Left colon (tissue), 2 donors: ENCODE measurements at regions not wholly inside any gene's neighbourhood (a gene's known extent, or its start where the extent isn't known, plus 50 kb on each side); places are given as distances from the start of the nearest gene placed in this dataset.
"Not testable (repeated sequence)": the region's sequence is repeated elsewhere in the genome, so short reads cannot be mapped to it uniquely, and the experiment has no call there.

Source experiments
- ATAC-seq: fragments of 200-7000 bp; cut with Tn5 transposase; one replicate; pipeline ENCODE4 v1.9.1; 2020; ENCODE audit warnings: mild to moderate bottlenecking, moderate library complexity
- DNase-seq, 2 donors: peaks; one replicate each; pipeline ENCODE4 v3.0.0-alpha.2; 2020
- intact Hi-C, 2 donors: fragments of 100-400 bp; cut with DNase I in 1 of 2; cut with micrococcal nuclease in 1 of 2; formaldehyde crosslinking; loops; one replicate each; pipeline versions ENCODE4 v1.11.2 to v1.14.0; 2022; cut with DNase I, micrococcal nuclease
- donor health status: DM: no; HTN: no; CAD: no.
- donor health status: DM: yes; HTN: yes; CAD: no.

DNA sequence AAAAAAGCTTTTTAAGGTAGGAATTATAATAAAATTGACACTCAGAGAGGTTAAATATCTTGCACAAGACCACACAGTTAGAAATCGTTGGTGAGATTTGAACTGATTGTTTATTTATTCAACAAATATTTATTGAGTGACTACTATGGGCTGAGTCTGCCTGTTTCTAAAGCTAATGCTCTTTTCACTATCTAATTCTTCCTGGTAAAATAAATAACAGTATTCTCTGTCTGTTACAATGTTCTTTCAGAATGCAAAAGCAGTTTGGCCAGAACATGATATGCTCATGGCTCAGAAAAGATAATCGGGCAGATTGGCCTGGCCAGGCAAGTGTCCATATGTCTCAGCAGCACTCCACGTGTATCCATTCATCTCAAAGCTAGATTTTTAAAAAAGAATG is 82.0 kb downstream of the BTG1 start:
- no peak for ATAC-seq
- DNase-seq, result no peak
- intact Hi-C loops, result no loop called here

DNA sequence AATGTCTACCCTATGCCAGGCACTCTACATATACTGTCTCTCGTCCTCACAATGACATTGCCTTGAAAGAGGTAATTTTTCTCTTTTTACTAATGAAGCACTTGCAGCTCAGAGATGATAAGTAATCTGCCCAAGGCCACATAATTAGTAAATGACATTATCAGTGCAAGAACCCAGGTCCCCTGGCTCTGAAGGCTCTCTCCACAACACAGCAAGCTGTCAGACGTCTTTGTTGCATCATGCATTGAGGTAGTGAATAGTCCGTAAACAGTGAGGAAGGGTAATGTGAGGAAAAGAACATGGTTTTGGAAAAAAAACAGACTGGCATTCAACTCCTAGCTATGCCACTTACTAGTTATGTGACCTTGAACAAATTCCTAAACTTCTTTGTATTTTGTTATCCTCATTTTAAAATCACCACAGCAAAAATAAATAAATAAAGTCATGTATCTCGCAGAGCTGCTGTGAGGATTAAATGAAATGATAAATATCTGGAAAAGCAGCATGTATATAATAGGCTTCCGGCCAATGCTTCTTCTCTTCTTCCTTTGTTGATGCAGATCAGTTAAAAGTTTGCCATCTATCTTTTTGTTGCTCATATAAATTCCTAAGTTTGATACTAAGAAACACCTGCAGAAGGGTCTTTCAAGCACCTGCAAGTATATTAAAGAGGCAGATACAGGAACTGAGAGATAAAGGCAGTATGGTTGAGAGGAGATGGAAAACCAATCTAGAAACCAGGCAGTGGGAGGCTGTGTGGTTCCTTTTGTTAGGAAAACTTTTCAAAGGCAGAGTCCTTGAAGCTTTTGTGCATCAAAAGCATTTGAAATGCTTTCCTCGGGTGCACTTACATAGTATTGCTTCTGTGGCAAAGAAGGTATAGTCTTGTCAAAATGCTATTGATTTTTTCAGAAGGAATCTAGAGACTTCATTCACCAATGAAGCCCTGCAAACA is 82.8 kb downstream of the BTG1 start:
- ATAC-seq (no peak), DNase-seq (no peak)
- intact Hi-C loops, result no loop called here

DNA sequence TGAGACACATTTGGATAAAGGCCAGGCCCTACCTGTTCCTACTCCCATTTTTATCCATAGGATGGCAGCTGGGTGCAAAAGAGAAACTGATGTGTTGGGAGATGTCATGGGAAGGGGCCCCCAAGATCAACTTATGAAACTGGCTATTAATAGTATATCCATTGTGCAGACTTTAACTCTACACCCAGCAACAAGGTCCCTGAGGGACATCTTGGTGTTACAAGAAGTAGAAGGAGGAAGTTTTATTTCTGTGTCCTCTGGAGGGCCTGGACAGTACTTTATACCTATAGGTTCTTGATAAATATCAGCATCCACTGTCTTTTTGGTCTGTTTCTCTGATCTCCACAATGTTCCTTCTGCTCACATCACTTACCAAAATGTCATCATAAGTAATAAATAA is 84.6 kb downstream of the BTG1 start:
- intact Hi-C loops, result no loop called here
- no peak for DNase-seq
- ATAC-seq, result no peak

DNA sequence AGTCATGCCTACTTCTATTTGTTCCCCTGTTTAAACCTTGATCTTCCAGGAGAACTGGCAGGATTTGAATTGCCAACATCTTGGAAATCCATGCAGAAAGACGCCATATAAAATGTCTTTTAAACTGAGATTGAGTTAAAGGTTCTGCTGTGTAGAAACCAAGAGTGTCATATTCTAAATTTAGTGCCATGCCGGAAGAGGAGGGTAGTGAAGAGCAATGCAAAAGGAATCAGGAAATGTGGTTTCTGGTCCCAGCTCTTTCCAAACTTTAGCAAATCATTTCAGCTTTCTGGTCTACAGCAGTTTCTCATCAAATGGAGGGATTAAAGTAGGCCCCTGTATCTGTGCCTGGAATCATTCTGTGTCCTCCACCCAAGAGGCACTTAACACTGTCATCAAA is 85.7 kb downstream of the BTG1 start:
- ATAC-seq, result no peak
- intact Hi-C loops, result no loop called here
- DNase-seq, result no peak

DNA sequence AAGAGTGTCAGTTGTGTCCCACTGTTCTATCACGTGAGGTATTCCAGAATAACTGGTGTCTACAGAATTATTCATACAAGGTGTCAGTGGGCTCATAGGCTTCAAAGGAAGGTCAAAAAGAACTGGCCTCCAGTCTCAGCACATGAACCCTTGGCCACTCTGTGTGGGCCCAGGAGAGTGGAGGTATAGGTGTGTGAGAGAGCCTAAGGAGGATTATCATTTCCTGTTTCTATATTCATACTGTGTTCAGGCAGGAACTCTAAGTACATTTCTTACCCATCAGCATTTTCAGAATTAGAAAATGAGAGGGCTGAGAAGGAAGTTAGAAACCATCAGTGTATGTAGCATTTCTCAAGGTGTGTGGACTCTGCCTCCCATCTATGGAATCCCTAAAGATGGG is 87.0 kb downstream of the BTG1 start:
- no peak for ATAC-seq
- intact Hi-C loops, result no loop called here
- DNase-seq, result no peak

DNA sequence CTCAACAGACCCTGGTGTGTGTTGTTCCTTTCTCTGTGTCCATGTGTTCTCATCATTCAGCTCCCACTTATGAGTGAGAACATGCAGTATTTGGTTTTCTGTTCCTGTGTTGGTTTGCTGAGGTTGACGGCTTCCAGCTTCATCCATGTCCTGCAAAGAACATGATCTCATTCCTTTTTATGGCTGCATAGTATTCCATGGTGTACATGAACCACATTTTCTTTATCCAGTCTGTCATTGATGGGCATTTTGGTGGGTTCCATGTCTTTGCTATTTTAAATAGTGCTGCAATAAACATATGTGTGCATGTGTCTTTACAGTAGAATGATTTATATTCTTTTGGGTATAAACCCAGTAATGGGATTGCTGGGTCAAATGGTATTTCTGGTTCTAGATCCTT is 88.9 kb downstream of the BTG1 start:
- DNase-seq, intact Hi-C loops, ATAC-seq: not testable (repeated sequence)

DNA sequence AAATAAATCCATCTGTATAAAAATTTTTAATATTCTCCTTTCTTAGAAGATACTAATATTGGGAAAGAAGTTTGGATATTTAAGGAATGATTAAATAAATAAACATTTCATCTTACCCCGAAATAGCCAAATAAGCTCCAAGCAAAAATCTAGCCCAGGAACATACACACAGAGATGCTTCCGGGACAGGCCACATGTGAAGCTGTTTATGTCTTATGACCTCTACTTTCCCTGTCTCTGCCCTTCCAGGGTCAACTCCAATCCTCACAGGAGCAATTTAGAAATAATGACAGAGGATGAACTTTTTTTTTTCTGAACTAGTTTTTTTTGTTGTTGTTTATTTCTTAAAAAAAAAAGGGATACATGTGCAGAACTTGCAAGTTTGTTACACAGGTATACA is 89.4 kb downstream of the BTG1 start:
- ATAC-seq (no peak), DNase-seq (no peak)
- intact Hi-C loops, result no loop called here

DNA sequence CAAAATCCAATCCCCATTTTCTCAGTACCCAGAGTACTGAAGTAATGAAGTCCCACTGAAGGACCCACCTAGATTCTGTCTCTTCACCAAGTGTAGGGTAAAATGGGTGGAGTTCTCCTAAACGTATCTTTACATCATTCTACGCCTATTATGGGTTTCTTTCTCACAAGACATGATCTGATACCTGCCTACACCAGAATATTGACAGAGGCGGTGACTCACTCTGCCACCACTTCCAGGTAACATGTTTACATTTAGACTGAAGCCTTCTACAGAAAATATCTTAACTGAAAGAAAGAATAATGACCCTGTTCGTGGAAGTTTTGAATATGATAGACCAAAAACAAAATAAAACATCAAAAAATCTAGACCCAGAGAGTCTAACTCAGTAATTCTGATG is 89.8 kb downstream of the BTG1 start:
- intact Hi-C loops, result no loop called here
- DNase-seq, result peak in 1 of 2 donors; percentile 57
- peak; percentile 96 for ATAC-seq

DNA sequence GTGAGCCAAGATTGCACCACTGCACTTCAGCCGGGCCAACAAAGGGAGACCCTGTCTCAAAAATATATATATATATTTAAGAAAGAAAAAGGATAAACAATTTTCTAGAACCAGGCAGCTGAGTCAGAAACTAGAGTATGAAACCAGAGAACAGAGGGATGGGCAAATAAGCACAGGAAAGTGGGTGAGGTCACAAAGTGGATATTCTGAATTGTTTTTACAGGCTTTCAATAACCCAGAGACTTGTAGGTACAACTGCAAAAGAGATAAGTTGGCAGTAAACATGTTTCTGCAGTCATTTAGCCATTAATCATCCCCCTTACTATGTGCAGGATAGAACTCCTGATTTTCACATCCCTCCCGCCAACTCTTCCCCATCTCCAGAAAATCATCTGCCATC is 94.2 kb downstream of the BTG1 start:
- DNase-seq (no peak), ATAC-seq (no peak)
- intact Hi-C loops, result no loop called here

DNA sequence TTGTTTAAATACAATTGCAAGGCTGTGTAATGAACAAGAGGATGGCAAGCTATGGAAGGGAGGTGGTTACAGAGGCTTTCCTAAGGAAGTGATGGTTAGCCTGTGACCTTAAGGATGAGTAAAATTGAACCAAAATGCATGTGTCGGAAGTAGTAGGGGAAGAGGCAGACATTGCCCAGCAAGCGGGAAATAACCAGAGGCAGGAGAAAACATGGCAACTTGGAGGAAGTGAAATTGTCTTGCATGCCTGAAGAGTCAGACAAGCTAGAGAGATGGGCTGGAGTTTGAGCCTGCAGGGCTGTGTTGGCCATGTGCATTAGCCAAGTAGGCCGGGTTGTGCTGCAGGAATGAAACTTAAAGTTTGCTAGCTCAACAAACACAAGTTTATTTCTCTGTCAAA is 96.2 kb downstream of the BTG1 start:
- ATAC-seq, result no peak
- no peak for DNase-seq
- intact Hi-C loops, result no loop called here

DNA sequence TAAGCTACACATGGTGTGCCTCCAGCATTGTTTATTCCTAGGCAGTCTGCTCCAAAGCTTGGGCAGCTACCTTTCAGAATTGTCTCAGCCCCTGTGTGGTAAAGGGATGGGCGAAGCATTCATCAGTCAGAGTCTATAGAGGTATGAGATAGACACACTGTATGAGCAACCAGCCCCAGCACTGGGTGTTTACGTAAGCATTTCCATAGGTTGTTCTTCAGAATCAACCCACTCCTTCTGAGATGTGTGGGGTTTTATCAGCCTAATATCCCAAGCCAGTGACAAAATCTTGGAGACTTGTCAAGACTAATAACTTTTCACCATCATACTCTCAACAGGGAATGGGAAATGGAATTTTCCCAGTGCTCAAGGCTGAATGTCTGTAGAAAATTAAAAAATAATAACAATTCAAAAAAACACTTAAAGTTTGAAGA is 98.2 kb downstream of the BTG1 start:
- DNase-seq (no peak), ATAC-seq (no peak)
- intact Hi-C loops, result no loop called here

DNA sequence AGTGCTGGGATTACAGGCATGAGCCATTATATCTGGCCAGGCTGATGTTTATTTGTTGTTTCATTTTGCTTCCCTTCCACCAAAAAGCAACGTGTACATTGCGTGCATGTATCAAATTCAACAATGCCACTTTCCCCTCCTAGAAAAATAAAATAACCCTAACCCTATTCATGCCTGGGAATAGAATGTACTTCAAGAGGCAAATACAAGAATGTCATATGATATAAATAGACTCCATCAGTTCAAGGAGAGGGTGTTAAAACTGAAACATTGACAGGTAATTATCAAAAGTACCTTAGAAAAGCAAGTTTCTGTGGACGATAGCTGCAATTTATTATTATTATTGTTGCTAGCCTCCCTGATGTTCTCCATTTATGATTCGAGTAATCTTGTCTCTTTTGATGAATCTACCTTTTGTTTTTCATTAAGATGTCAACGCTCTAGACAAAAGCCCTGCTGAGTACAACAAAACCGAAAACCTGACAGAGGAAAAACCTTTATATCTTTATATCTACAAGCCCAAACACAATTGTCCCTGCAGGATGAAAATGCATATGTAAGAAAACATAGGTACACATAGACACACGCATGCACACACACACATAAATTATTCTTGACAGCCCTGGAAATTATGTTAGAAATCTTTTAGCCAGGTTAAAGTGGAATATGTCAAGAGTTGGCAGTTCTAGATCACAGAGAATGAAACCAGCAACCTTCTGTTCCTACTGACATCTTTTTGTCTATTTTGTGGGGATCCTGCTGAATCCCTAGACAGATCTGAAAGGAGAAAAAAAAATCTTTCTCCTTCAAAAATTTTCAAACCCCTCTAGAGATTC is 98.9 kb downstream of the BTG1 start:
- intact Hi-C loops, result no loop called here
- ATAC-seq, result no peak
- no peak for DNase-seq

DNA sequence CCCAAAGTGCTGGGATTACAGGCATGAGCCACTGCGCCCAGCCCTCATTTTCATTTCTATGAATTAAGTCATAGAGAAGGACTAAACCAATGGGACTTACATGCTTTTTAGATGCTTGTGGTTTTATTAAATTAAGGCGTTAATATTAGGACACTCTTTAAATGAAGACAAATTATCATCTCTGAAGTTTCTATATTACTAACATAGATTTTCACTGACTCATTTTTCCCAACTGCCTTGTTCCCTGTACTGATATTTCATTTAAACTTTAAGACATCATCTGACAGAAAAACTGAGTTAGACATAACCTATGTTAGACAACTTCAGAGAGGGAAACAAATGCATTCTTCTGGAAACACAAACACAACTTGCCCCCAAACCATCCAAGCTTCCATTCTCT is 99.8 kb downstream of the BTG1 start:
- intact Hi-C loops, result no loop called here
- DNase-seq (no peak), ATAC-seq (no peak)

DNA sequence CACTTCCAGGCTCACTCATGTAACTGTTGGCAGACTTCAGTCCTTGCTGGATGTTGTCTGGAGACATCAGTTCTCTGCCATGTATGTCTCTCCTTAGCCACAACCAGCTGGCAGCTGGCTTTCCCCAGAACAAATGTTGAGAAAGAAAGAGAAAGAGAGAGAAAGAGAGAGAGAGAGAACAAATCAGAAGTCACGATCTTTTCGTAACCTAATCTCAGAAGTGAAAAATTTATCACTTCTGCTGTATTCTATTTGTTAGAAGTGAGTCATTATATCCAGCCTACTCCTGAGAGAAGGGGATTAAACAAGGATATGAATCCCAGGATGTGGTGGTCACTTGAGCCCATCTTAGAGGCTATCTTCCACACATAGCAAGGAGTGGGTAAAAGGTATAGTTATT is 101.2 kb downstream of the BTG1 start:
- DNase-seq, result no peak
- no peak for ATAC-seq
- intact Hi-C loops, result no loop called here

DNA sequence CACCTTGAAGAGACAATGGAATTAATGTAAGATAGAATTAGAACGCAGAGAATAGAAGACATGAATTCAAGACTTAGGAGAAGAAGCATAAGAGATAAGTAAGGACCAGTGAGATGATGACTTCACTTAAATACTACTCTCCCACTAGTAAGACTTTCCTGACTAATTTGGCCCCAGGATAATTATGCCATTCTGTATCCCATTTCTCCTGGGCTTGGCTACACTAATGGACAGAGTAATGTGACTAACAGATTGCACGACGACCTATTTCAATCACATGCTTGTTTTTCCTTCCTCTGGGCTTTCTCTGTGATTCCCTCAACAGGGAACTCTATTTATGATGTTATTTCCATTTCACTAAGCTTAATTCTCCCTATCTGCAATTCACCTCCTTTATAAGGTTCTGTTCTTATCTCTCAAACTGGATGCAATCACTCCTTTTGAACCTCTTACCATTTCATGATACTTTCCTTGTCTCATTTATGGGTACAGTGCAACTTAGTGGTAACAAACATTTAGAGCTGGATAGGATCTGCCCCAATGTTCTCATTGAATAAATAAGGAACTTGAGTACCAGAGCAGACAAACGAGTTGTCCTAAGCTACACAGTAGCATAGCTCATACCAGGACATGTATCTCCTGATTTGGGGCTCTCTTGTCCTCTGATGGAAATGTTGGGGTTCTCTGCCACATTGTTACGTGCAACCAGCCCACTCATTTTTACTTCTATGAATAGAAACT is 102.7 kb downstream of the BTG1 start:
- intact Hi-C loops, result no loop called here
- no peak for ATAC-seq

DNA sequence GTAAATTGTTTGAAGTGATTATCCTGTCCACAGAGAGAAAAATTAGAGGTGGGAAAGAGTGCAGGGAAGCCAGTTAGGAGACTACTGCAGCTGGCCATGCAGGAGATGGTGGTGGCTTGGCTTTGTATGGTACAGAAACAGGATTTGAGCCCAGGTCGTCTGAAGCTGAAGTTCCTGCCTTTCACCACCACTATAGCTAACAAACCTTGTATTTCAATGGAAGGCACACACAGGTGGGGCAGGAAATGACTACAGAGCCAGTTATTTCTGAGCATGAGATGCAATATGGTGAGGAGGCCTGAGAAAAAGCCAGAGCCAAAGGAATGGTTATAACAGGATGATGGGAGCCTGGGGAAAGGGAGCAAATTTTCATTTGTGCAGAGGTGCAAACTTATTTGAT is 103.9 kb downstream of the BTG1 start:
- intact Hi-C loops, result no loop called here
- no peak for DNase-seq
- ATAC-seq, result no peak

More for the DNA sequence above, 102.7 kb downstream of the BTG1 start:
- no peak for DNase-seq

DNA sequence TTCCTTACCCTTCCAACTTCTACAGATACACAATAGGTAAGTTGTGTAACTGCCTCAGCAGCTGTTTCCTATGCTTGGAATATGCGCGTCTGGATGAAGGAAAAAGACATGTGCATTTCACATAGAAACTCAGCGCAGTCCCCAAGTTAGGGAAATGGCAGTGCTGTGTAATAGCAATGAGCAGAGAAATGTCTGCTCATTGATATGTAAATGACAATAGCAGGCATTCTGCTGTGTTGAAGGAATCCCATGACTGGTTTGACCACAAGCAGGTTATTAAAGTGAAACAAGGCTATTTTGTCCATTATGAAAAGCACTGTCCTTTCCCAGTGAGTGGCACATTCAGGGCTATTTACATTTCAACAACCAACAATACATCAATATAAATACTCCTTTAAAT is 106.6 kb downstream of the BTG1 start:
- ATAC-seq (no peak), DNase-seq (no peak)
- intact Hi-C loops, result no loop called here

DNA sequence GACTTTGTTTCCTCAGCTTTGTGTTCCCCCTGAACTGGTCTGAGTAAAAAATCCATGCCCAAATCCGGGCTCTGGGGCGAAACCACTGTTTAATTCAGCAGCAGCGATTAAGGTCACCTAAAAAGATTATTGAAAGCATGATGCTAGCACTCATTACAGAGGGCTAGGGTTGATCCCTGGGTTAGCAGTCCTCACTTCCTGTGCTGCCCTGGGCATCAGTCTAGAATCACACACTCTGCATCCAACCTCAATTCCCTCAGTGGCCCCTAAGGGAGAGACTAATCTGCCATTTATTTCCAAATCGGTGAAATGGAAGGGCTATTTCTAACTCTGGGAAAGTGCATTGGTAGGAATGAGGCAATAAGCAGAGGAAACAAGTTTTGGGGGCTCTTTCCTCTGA is 107.2 kb downstream of the BTG1 start:
- ATAC-seq (no peak), DNase-seq (no peak)
- intact Hi-C loops, result no loop called here

DNA sequence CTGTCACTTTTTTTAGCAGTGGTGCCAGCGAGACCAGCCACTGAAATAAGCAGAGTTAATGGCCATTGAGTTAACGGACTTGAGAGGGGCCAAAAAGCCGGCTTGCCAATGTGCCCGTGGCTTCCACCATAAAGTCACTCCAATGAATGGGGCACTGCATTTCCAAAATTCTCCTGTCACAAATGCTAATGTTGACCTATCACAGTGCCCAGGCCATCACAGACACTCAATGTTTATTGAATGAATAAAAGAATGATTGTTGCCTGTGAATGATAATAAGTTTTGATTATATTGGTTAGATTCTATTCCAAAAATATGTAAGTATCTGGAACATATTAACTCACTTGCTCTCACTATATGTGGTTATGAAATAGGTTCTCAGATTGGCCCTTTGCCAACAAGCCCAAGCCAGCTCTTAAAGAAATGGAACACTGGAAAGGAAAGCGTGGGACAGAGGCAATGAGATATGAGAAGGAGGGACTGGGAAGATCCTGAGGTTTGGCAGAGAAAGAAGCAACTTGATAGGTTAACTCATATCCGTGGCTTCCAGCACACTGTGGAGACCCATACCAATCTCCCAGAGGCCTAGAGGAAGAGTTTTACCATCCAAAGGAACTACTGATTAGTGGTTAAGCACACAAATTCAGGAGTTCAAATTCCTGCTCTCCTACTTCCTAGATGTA is 108.7 kb downstream of the BTG1 start:
- DNase-seq, result no peak
- intact Hi-C loops, result no loop called here
- no peak for ATAC-seq
